HepG2 (cell line): ENCODE measurements at regions not wholly inside any gene's neighbourhood (a gene's known extent, or its start where the extent isn't known, plus 50 kb on each side); places are given as distances from the start of the nearest gene placed in this dataset.

Source experiments
- ATAC-seq: fragments of 200-7000 bp; cut with Tn5 transposase; 3 replicates; pipeline ENCODE4 v1.9.1; 2020; ENCODE audit warnings: mild to moderate bottlenecking, moderate library complexity
- BruUV-seq: library from RNA; stranded (reverse); fragments of 400-500 nt; replicated peaks from 2 replicates; lab custom pipeline; 2021; lab: Mats Ljungman, UMichigan
- CTCF ChIA-PET: fragments of 300-600 bp; formaldehyde crosslinking; extraction: SDS; loops from one replicate; lab custom pipeline; 2021; ENCODE audit warnings: low total read pairs, inconsistent platforms, low intra/inter-chr PET ratio; lab: Yijun Ruan, JAX
- POLR2A ChIA-PET: fragments of 350-600 bp; sonication (Branson Sonifier 250); formaldehyde crosslinking; loops from one replicate; lab custom pipeline; 2020; ENCODE audit warnings: antibody characterized with exemption, inconsistent platforms; lab: Yijun Ruan, JAX
- DNase-seq: peaks from one replicate; pipeline ENCODE4 v3.0.0-alpha.2; 2015; ENCODE audit warnings: low spot score
- FAIRE-seq: peaks from 3 replicates; lab custom pipeline; 2011; peaks lifted over from hg19 to GRCh38; lab: Jason Lieb, UNC
- H2AFZ ChIP-seq: one replicate; pipeline ENCODE4 v1.6.1; 2011; ENCODE audit warnings: low read length, inconsistent platforms
- H3K27ac ChIP-seq: fragments of 300-600 bp; 3 replicates; pipeline ENCODE4 v1.8.0; 2011; ENCODE audit warnings: mixed run types, mild to moderate bottlenecking, mixed read lengths, low read length, inconsistent platforms; ENCODE audit not compliant: insufficient read depth; ENCODE audit errors: extremely low read length
- H3K27me3 ChIP-seq, 2 experiments: fragments of 200-600 bp in 1 of 2; 2 replicates in 1 of 2; 3 replicates in 1 of 2; pipeline versions ENCODE4 v1.6.0 to v1.8.0; 2011; ENCODE audit warnings: low read length in 2 of 2, mild to moderate bottlenecking in 2 of 2, moderate library complexity in 2 of 2, inconsistent platforms in 1 of 2; ENCODE audit not compliant: insufficient read depth in 2 of 2, control insufficient read depth in 1 of 2
- H3K36me3 ChIP-seq, 2 experiments: fragments of 200-600 bp in 1 of 2; replicated peaks in 1 of 2; 2 replicates in 1 of 2; 3 replicates in 1 of 2; pipeline versions ENCODE4 v1.5.1 to v1.8.0; 2011; ENCODE audit warnings: low read length in 2 of 2, inconsistent platforms in 1 of 2; ENCODE audit not compliant: insufficient read depth in 2 of 2, control insufficient read depth in 1 of 2
- H3K4me1 ChIP-seq: 2 replicates; pipeline ENCODE4 v1.5.1; 2012; ENCODE audit warnings: low read length, inconsistent platforms; ENCODE audit not compliant: insufficient read depth
- H3K4me2 ChIP-seq: 2 replicates; pipeline ENCODE4 v1.6.0; 2011; ENCODE audit warnings: low read depth, low read length, inconsistent platforms
- H3K4me3 ChIP-seq, 3 experiments: fragments of 200-600 bp in 1 of 3; sonication (generic), shearing (Covaris generic) in 1 of 3; replicated peaks in 1 of 3; 2 replicates each; pipeline ENCODE4 v1.5.1; 2011 to 2016; ENCODE audit warnings: low read length in 3 of 3, inconsistent platforms in 2 of 3, low read depth in 2 of 3, mild to moderate bottlenecking in 2 of 3, control low read depth in 1 of 3, mixed read lengths in 1 of 3; ENCODE audit not compliant: insufficient read depth in 1 of 3
- H3K79me2 ChIP-seq: one replicate; pipeline ENCODE4 v1.6.1; 2011; ENCODE audit warnings: low read length, inconsistent platforms; ENCODE audit not compliant: insufficient read depth
- H3K9ac ChIP-seq: 2 replicates; pipeline ENCODE4 v1.6.0; 2011; ENCODE audit warnings: mild to moderate bottlenecking, low read depth, low read length, inconsistent platforms; ENCODE audit not compliant: insufficient read depth
- H3K9me3 ChIP-seq: 2 replicates; pipeline ENCODE4 v1.5.1; 2012; ENCODE audit warnings: mild to moderate bottlenecking, low read length
- H4K20me1 ChIP-seq: 2 replicates; pipeline ENCODE4 v1.6.0; 2011; ENCODE audit warnings: inconsistent platforms, mild to moderate bottlenecking, low read length, moderate library complexity; ENCODE audit not compliant: insufficient read depth
- GTF2F1 ChIP-seq: fragments of 150-350 bp; IDR thresholded peaks from 2 replicates; pipeline ENCODE4 v1.6.1; 2014; ENCODE audit warnings: low read length
- HOMEZ ChIP-seq: IDR thresholded peaks from 2 replicates; pipeline ENCODE4 v1.6.1; 2016; ENCODE audit warnings: low read depth
- RARA ChIP-seq: IDR thresholded peaks from 2 replicates; pipeline ENCODE4 v1.6.1; 2016; ENCODE audit warnings: missing genetic modification reagents, missing compliant biosample characterization
- RXRB ChIP-seq: IDR thresholded peaks from 2 replicates; pipeline ENCODE4 v1.6.1; 2016; ENCODE audit warnings: borderline replicate concordance, missing genetic modification reagents, missing compliant biosample characterization
- ZBTB26 ChIP-seq: IDR thresholded peaks from 2 replicates; pipeline ENCODE4 v1.6.1; 2016; ENCODE audit warnings: missing compliant biosample characterization, missing genetic modification reagents, borderline replicate concordance
- ZC3H4 ChIP-seq: sonication (generic); formaldehyde crosslinking; IDR thresholded peaks from 2 replicates; pipeline ENCODE4 v1.4.0; 2020; ENCODE audit warnings: missing genetic modification reagents, borderline replicate concordance
- ZNF350 ChIP-seq: sonication (generic); formaldehyde crosslinking; IDR thresholded peaks from 2 replicates; pipeline ENCODE4 v1.4.0; 2020; ENCODE audit warnings: mild to moderate bottlenecking, low read depth, missing genetic modification reagents, borderline replicate concordance
- ZNF383 ChIP-seq: sonication (generic); formaldehyde crosslinking; IDR thresholded peaks from 2 replicates; pipeline ENCODE4 v1.4.0; 2020; ENCODE audit warnings: missing genetic modification reagents, mild to moderate bottlenecking, borderline replicate concordance
- ZNF468 ChIP-seq: sonication (generic); formaldehyde crosslinking; IDR thresholded peaks from 2 replicates; pipeline ENCODE4 v1.8.0; 2022; ENCODE audit warnings: mild to moderate bottlenecking, moderate library complexity, missing genetic modification reagents
- ZNF513 ChIP-seq: sonication (generic); formaldehyde crosslinking; conservative IDR thresholded peaks from 2 replicates; pipeline ENCODE4 v1.5.0; 2020; ENCODE audit warnings: missing genetic modification reagents
- ZNF550 ChIP-seq: sonication (generic); formaldehyde crosslinking; IDR thresholded peaks from 2 replicates; pipeline ENCODE4 v1.4.0; 2020; ENCODE audit warnings: mild to moderate bottlenecking, missing genetic modification reagents, borderline replicate concordance
- ZNF597 ChIP-seq: sonication (generic); formaldehyde crosslinking; IDR thresholded peaks from 2 replicates; pipeline ENCODE4 v1.5.0; 2020; ENCODE audit warnings: missing genetic modification reagents
- ZNF703 ChIP-seq: sonication (generic); formaldehyde crosslinking; IDR thresholded peaks from 2 replicates; pipeline ENCODE4 v1.5.1; 2020; ENCODE audit warnings: missing genetic modification reagents, mild to moderate bottlenecking, moderate library complexity, borderline replicate concordance
- WGBS: methylation state at CpG from one replicate; pipeline ENCODE4 v1.1.6; 2017; ENCODE audit warnings: low lambda C conversion rate; 5-methylcytosine and 5-hydroxymethylcytosine counted together
- in situ Hi-C: cut with HindIII; loops from 2 replicates; pipeline ENCODE4 v1.10.0; 2017; ENCODE audit warnings: low pct_unique_long_range_greater_than_20kb; ENCODE audit not compliant: extremely low pct_ligation_motif_present
- intact Hi-C: fragments of 100-400 bp; cut with micrococcal nuclease; formaldehyde crosslinking; loops from one replicate; pipeline ENCODE4 v1.10.0; 2022; ENCODE audit not compliant: unreplicated experiment

GRCh38 chr5:105274079-105274478, 1711.5 kb upstream of the NUDT12 start:
- in situ Hi-C loops (no loop called here), intact Hi-C loops (no loop called here)
- POLR2A ChIA-PET = no interaction called here
- no peak for DNase-seq
- Histone ChIP-seq H3K27me3 (no peaks in the 10 kb centered on the region), H3K9me3 (no peaks in the 10 kb centered on the region), H3K4me3 (no peak overlapping the region), H3K36me3 (no peaks in the 10 kb centered on the region), H2AFZ (no peak overlapping the region)
- no TSS peak for BruUV-seq
- FAIRE-seq = no peak
- no peak for ATAC-seq
- no peak for TF ChIP-seq ZNF350 (CRISPR knock-in tag)
- no peak for TF ChIP-seq ZNF703 (CRISPR knock-in tag)
- no peak for TF ChIP-seq ZNF513 (CRISPR knock-in tag)
- TF ChIP-seq, all 625 proteins: peak for 0
- CTCF ChIA-PET = no interaction called here
- Histone ChIP-seq H3K4me2 (no peak overlapping the region), H3K79me2 (no peaks in the 10 kb centered on the region), H3K4me1 (no peaks in the 10 kb centered on the region), H3K27ac (no peak overlapping the region), H3K9ac (no peak overlapping the region), H4K20me1 (no peaks in the 10 kb centered on the region)
- WGBS = 41% methylated on average over 1 of the region's 1 CpG

GRCh38 chr5:105263515-105263914, 1700.9 kb upstream of the NUDT12 start:
- Histone ChIP-seq H3K36me3 (no peaks in the 10 kb centered on the region), H3K9ac (no peak overlapping the region), H4K20me1 (no peaks in the 10 kb centered on the region), H3K4me1 (no peaks in the 10 kb centered on the region), H3K9me3 (no peaks in the 10 kb centered on the region), H3K79me2 (no peaks in the 10 kb centered on the region), H3K4me3 (no peak overlapping the region), H2AFZ (no peak overlapping the region), H3K27me3 (no peaks in the 10 kb centered on the region), H3K4me2 (no peak overlapping the region), H3K27ac (no peak overlapping the region)
- FAIRE-seq (no peak), ATAC-seq (no peak), DNase-seq (no peak)
- POLR2A ChIA-PET = no interaction called here
- CTCF ChIA-PET = no interaction called here
- WGBS = 32% methylated on average over 1 of the region's 1 CpG
- BruUV-seq = no TSS peak
- intact Hi-C loops = no loop called here
- in situ Hi-C loops = no loop called here
- no peak for TF ChIP-seq HOMEZ (CRISPR knock-in tag)
- no peak for TF ChIP-seq ZNF383 (CRISPR knock-in tag)
- no peak for TF ChIP-seq ZC3H4 (CRISPR knock-in tag)
- TF ChIP-seq ZNF597 = no peak
- no peak for TF ChIP-seq RARA (CRISPR knock-in tag)
- no peak for TF ChIP-seq RXRB (CRISPR knock-in tag)
- no peak for TF ChIP-seq ZBTB26 (CRISPR knock-in tag)
- no peak for TF ChIP-seq ZNF550 (CRISPR knock-in tag)
- TF ChIP-seq ZNF468 = no peak
- no peak for TF ChIP-seq GTF2F1
